ENCODE measurements at regions not wholly inside any gene's neighbourhood (a gene's known extent, or its start where the extent isn't known, plus 50 kb on each side); places are given as distances from the start of the nearest gene placed in this dataset.

DNA sequence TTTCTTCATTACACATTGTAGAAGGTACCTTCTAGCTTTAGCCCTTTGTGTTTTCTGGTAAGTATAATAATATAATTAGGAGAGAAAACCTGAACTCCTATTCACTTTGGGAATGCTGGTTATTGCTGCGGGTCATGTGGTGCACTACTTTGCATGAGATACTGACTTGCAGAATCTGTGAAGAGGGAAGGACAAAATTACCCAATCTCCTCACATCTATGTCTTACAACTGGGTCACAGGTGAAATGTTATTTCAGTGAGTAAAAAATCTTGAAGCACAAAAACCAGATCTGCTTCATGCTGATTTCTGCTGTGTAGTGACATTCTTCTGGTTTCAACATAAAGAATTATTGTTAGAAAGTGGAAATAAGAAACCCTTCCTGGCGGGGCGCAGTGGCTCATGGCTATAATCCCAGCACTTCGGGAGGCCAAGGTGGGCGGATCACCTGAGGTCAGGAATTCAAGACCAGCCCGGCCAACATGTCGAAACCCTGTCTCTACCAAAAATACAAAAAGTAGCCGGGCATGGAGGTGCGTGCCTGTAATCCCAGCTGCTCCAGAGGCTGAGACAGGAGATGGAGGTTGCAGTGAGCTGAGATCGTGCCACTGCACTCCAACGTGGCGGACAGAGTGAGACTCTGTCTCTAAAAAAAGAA is 211.0 kb upstream of the REG3G start:
- TF ChIP-seq POLR2A (IDR thresholded peaks at IDR 0.05) = no peak
- no peak for TF ChIP-seq CTCF (IDR thresholded peaks at IDR 0.05)

Data from testis (tissue), 2 donors.